ENCODE measurements at regions not wholly inside any gene's neighbourhood (a gene's known extent, or its start where the extent isn't known, plus 50 kb on each side); places are given as distances from the start of the nearest gene placed in this dataset.

GRCh38 chr10:52864201-52865106, 91.9 kb upstream of the MBL2 start:
- DNase-seq (ENCODE audit: low spot score), result no peak
- Histone ChIP-seq H3K4me3 (no peak overlapping the region), H3K27ac (no peak overlapping the region)

GRCh38 chr10:52858722-52859121, 86.1 kb upstream of the MBL2 start:
- DNase-seq (ENCODE audit: low spot score), result no peak
- Histone ChIP-seq H3K27ac (no peak overlapping the region), H3K4me3 (no peak overlapping the region)
- no peak for TF ChIP-seq CTCF (IDR thresholded peaks at IDR 0.05)

More at GRCh38 chr10:52864201-52865106, 91.9 kb upstream of the MBL2 start:
- TF ChIP-seq CTCF (IDR thresholded peaks at IDR 0.05), result no peak

GRCh38 chr10:52855546-52856325, 83.2 kb upstream of the MBL2 start:
- TF ChIP-seq CTCF (IDR thresholded peaks at IDR 0.05), result no peak
- no peak for DNase-seq (ENCODE audit: low spot score)
- H3K27ac ChIP-seq, result no peak overlapping the region

GRCh38 chr10:52853704-52854103, 81.1 kb upstream of the MBL2 start:
- H3K27ac ChIP-seq, result no peak overlapping the region
- no peak for DNase-seq (ENCODE audit: low spot score)
- H3K4me3 ChIP-seq, result no peak overlapping the region
- no peak for TF ChIP-seq CTCF (IDR thresholded peaks at IDR 0.05)

More at GRCh38 chr10:52855546-52856325, 83.2 kb upstream of the MBL2 start:
- H3K4me3 ChIP-seq, result no peak overlapping the region

GRCh38 chr10:52836816-52837215, 64.2 kb upstream of the MBL2 start:
- no peak for DNase-seq (ENCODE audit: low spot score)
- no peak for TF ChIP-seq CTCF (IDR thresholded peaks at IDR 0.05)
- Histone ChIP-seq H3K4me3 (no peak overlapping the region), H3K27ac (no peak overlapping the region)

Measured in coronary artery (tissue), 2 donors.